GM19035 (cell line): ENCODE measurements at regions not wholly inside any gene's neighbourhood (a gene's known extent, or its start where the extent isn't known, plus 50 kb on each side); places are given as distances from the start of the nearest gene placed in this dataset.

Experiments used
- ATAC-seq: cut with Tn5 transposase; IDR thresholded peaks from one replicate; pipeline ENCODE4 v1.9.1; 2021; ENCODE audit not compliant: unreplicated experiment

- no peak for ATAC-seq
These were observed 302.5 kb downstream of the DHX35 start for GRCh38 chr20:39264506-39265172.

- ATAC-seq, result no peak
These were observed 300.9 kb downstream of the DHX35 start for GRCh38 chr20:39263076-39263475.

DNA sequence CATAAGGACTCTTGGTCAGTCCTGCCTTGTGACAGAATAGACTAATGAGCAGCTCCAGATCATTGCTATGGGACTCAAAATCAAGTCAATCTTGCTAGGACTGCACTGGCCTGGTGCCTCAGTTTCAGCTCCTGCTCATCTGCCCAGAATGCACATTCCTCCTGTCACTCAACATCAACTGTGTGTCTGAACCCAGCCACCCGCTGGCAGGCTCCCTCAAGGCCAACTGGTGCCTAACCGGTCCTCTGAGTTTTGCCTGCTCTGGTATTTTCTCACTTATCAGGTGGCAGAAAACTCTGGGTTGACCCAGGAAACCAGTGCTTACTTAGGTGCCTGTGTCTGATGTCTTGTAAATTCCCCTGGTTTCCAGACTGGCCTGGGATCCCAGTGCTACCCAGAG lies 297.7 kb downstream of the DHX35 start:
- ATAC-seq, result no peak

- ATAC-seq, result no peak
These were observed 297.1 kb downstream of the DHX35 start for GRCh38 chr20:39259010-39259803.

- no peak for ATAC-seq
These were observed 296.1 kb downstream of the DHX35 start for GRCh38 chr20:39258253-39258652.

GRCh38 chr20:39253051-39253755 lies 291.1 kb downstream of the DHX35 start:
- ATAC-seq, result no peak

DNA sequence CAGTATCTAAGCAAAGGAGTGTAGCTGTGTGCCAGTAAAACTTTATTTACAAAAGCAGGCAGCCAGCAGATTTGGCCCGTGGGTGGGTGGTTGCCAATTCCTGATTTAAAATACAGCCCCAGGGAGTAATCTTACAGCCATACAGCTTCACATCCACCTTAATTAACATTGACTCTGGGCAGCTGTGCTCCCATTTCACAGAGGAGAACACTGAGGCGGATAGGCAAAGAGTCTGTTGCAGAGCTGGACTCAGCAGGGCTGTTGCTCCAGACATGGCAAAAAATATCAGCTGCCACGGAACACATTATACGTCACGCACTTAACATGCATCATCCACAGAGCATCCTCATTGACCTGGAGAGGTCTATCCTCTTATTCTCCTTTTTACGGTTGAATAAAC lies 289.9 kb downstream of the DHX35 start:
- no peak for ATAC-seq

DNA sequence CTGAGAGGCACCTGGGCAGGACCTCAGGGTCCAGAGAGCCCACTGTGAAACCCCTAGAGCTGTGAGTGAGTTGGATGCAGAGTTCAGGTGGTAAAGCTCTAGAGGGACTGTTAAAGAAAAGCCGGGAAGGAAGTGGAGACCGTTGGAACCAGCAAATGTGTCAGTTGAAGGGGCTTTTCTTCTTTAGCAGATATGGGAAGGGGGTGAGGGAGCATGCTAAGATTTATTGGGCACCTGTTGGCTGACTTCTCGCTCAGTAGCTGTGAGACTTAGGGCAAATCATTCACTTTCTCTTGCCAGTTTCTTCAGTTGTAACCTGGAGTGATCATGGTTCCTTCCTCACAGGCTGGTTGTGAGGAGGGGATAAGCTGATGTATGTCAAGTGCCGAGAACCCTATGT lies 287.7 kb downstream of the DHX35 start:
- ATAC-seq, result no peak

DNA sequence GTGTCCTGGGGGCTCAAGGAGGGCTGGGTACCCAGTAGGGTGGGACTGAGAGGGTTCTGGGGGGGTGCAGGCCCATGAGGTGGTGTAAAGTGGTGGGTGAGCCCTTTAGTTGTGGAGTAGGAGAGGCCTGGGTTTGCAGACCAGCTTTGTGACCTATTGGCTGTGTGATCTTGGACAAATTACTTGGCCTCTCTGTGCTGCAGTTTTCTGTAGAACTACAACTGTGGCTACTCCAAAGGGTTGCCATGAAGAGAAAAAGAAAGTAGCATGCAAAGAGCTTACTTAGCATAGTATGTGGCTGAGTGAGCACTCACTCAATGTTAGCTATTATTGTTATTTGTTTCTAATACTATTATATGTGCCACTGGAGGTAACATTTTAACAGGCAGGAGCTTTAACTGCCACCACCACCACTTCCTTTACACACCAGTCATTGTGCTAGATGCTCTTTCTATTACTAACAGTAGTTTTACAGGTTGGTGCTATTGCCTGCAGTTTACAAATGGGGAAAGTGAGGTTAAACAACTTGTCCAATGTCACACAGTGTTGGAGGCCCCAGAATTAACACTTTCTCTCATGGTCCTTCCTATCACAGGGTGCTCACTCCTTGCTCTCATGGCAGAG lies 286.8 kb downstream of the DHX35 start:
- ATAC-seq, result no peak

GRCh38 chr20:39248171-39248861 lies 286.2 kb downstream of the DHX35 start:
- ATAC-seq, result no peak

GRCh38 chr20:39246436-39246835 lies 284.3 kb downstream of the DHX35 start:
- ATAC-seq, result no peak

DNA sequence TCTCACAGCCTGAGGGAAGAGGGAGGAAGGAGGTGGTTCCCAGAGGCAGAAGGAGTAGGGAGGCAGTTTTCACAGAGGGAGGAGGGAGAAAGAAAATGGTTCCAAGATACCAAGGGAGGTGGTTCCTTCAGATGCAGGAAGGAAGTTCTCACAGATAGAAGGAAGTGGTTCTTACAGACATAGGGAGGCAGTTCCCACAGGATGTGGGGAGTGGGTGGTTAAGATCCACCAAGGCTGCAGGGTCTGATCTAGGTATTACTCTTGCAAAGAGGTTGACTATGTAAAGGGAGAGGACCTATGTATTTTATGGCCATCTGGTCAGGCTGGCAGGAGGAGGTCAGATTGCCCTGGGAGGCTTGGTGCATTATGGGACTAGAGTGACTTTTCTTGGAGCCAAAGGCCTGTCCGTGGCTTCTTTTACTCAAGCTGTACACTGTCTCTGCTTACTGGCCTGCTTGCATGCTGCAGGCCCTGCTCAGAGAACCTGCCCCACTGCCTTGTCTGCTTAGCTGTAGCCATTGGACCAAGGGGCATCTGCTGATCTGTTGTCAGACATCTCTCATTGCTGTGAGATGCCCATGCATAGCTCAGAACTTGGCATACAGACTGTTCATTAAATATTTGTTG lies 283.7 kb downstream of the DHX35 start:
- no peak for ATAC-seq

DNA sequence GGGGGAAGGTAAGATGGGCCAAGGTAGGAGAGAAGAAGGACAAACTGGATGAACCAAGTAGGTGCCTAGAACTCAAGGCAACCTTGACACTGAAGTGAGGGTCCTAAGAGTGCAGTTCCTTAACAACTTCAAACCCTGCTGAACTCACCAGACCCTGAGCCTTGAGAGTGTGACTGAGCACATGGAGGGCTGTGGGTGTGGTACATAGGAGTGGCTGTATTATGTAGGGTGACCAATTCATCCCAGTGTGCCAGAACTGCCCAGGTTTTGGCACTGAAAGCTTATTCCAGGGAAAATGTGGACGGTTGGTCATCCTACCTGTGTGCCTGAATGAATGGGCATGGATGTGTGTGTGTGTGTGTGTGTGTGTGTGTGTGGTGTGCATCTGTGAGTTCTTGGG lies 281.8 kb downstream of the DHX35 start:
- no peak for ATAC-seq

- no peak for ATAC-seq
These were observed 280.5 kb downstream of the DHX35 start for GRCh38 chr20:39242614-39243013.

DNA sequence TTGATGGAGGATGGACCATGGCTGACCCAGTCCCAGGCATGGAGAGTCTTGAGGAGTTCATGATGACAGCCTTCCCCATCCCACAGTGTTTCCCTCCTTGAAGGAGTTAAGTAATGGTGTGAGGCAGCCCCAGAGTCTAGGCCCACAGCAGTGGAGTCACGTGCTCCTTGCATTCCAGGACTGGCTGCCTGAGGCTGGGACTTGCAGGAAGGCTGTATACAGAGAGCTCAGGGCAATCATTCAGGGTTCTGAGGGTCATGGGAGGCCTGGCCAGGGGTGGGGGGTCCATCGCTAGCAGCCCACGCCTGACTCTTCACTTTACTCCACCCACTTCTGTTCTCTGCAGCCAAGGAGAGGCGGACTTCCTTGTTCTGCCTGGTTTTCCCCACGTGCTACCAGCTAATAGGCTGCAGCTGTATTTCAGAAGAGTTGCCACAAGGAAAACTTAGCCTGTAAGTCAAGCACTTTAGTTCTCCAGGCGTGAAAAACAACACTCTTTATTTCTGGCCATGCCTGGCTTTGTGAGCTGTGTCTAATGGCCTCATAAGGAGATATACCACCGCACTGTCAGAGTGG lies 272.5 kb downstream of the DHX35 start:
- ATAC-seq, result no peak

GRCh38 chr20:39233755-39234154 lies 271.6 kb downstream of the DHX35 start:
- ATAC-seq, result no peak

DNA sequence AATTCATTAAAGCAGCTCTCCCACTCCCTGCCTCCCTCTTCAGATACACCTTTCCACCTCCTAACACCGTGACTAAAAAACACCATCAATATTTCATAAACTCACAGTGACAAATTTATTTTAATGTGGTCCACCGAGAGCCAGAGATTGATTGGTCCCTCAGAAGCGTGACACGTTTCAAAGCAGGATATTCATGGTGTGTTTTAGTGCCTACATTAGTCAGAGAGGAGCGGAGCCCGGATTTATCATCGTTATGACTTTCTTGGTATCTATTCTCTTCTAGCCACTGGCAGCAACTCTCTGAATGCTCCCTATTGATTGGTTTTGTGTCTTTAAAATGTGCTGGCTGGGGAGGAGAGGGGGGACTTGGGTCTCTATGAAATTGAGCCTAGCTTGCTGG lies 265.3 kb downstream of the DHX35 start:
- no peak for ATAC-seq

DNA sequence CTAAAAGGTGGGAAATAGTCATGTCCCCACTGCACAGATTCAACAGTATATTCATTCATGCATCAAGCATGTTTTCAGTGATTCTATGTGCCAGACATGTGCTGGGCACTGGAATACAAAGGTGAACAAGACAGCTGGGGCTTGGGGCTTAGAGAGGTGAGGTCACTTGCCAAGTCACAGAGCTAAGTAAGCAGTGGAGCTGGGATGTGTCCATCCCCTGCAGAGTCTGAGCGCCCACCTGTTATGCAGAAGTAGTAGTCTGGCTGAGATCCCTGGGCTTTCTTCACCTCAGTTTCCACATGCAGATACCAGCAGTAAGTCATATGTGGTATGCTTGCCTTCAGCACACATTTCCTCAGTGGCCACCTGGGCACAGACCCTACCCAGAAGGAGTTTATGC lies 263.8 kb downstream of the DHX35 start:
- ATAC-seq, result no peak

DNA sequence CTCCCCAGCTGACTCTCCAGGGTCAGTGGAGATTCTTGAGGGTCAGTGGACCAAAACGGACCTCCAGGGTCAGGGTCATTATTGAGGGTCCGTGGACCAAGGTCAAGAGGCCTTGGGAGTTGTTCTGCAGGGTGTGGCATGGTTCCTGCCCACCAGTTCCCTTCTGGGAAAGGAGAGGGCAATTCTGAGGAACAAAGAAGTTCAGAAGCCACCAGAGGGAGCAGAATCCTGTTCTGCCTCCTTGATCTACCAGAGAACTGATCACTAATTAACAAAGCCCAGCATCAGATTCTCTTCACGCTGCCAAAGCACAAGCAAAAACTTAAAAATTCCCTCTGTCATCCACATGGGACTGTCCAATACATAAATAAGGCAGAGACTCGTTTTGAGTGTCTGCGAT lies 263.4 kb downstream of the DHX35 start:
- no peak for ATAC-seq

DNA sequence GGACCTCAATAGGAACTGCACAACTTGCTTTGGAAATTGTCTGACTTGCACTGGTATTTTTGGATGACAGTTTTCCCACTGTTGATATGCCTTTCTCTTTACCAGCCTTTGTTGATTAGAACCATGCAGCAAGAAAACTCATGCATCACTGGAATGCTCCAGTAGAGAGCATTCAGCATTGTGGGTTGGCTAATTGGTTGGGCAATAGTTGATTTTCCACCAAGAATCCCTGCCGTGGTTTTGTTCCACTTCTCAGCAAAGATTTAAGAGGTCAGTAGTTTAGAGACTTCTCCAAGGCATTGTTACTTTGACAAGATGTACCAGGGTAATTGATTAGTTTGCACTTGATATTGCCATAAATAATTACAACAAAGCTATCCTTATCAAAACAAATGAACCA lies 260.0 kb downstream of the DHX35 start:
- no peak for ATAC-seq
